ENCODE measurements at regions not wholly inside any gene's neighbourhood (a gene's known extent, or its start where the extent isn't known, plus 50 kb on each side); places are given as distances from the start of the nearest gene placed in this dataset.

DNA sequence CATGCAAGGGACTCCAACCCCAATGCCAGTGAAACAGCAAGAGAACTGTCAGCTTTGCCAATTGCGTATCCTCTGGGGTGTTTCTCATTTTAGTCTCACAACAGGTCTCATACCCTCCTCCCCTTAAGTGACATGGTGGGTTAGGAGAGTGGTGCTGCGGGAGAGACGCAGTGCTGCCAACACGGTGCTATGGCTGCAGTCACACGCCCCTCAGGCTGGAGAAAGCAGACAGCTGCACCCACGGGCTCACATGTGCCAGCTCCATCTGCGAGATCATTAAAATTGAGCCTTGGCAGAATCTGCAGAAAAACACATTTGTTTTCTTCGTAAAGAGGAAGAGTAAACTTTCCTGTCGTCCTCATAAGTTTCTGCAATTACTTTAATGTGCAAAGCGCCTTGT is 114.7 kb downstream of the ANKRD60 start:
- Mint-ChIP-seq H3K27me3 (ENCODE audit: low read depth) (peaks cover 50% of the 10 kb centered on the region), H3K4me1 (ENCODE audit: low read depth) (no peaks in the 10 kb centered on the region), H3K36me3 (ENCODE audit: insufficient read depth in 2 of 2) (peaks cover 0 to 4% of the 10 kb centered on the region in 2 donors), H3K27ac (no peak overlapping the region), H3K9me3 (peaks cover 3 to 6% of the 10 kb centered on the region in 2 donors), H3K4me3 (no peak overlapping the region)
- ATAC-seq (replicated peaks in 1 of 2) (no peak), DNase-seq (no peak)

DNA sequence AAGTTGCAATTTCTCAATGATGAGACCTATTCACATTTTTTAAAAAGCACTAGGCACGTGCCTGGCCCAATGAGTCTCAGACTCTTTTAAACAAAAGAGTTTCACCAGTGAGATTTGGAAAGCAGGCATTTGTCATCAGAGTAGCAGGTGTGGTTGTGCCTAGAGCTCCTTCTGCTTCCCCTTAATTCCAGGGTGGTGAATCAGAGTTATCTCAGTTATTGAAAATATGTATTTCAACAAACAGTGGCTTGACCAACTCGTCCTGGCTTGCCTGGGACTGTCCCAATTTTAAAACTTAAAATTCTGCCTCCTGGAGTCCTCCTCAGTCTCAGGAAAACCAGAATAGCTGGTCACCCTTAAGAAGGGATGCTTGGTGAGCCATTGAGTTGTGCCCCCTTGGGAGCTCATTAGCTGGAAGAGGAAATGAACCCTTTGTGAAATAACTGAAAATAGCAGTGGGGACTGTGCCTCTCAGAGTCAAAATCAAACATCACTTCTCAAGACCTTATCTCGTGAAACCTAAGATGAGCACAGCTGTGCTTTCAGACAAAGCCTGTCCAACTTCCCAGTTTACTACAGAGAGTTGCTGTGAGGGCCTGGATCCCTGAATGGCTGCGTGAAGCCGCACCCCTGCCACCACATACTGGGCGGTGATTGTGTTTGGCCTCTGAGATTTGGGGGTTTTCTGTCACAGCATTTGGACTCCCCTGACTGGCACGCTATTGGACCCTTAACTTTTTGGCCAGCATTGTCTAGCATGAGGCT is 116.3 kb downstream of the ANKRD60 start:
- Mint-ChIP-seq H3K36me3 (ENCODE audit: insufficient read depth in 2 of 2) (peaks cover 0 to 2% of the 10 kb centered on the region in 2 donors), H3K27me3 (ENCODE audit: low read depth) (peaks cover 57% of the 10 kb centered on the region), H3K4me1 (ENCODE audit: low read depth) (no peaks in the 10 kb centered on the region), H3K4me3 (no peak overlapping the region), H3K9me3 (peaks cover 1 to 3% of the 10 kb centered on the region in 2 donors), H3K27ac (no peak overlapping the region)
- ATAC-seq (replicated peaks in 1 of 2) (no peak), DNase-seq (no peak)

DNA sequence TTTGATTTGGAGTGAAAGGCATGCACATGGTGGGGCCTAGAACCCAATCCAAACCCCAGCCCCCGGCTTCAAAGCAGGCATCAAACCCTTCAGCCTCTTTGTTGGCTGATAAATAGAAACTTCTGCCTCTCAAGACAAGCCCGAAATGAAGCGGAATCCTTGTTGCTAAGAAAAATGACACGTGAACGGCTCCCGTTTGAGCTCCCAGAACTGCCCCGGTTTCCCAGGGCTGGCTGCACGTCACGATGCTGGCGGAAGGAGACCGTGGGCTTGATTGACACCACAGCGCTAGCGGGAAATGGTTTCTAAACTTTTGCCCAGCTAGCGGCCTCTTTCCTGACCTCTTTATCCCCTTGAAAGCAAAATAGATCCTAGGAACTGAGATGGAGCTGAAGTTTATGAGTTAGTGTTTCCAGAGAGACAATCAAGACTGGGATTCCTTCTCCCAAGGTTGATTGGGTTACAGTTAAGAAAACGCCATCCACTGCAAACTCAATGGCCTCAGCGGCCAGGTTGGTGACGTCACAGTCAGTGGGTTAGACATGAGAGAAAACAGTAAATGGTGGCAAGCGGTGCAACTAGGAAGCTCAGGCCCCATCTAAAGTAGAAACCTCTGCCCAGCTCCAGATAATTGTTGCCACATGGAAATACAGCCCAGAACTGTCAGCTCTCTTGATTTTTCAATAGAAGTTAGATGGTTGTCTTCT is 117.0 kb downstream of the ANKRD60 start:
- H3K9me3 Mint-ChIP-seq: peaks cover 0 to 3% of the 10 kb centered on the region in 2 donors
- DNase-seq (no peak), ATAC-seq (replicated peaks in 1 of 2) (no peak)
- peaks cover 61% of the 10 kb centered on the region for H3K27me3 Mint-ChIP-seq (ENCODE audit: low read depth)
- no peak overlapping the region for H3K4me3 Mint-ChIP-seq
- no peak overlapping the region for H3K27ac Mint-ChIP-seq
- no peaks in the 10 kb centered on the region for H3K36me3 Mint-ChIP-seq (ENCODE audit: insufficient read depth in 2 of 2)
- H3K4me1 Mint-ChIP-seq (ENCODE audit: low read depth): no peaks in the 10 kb centered on the region

DNA sequence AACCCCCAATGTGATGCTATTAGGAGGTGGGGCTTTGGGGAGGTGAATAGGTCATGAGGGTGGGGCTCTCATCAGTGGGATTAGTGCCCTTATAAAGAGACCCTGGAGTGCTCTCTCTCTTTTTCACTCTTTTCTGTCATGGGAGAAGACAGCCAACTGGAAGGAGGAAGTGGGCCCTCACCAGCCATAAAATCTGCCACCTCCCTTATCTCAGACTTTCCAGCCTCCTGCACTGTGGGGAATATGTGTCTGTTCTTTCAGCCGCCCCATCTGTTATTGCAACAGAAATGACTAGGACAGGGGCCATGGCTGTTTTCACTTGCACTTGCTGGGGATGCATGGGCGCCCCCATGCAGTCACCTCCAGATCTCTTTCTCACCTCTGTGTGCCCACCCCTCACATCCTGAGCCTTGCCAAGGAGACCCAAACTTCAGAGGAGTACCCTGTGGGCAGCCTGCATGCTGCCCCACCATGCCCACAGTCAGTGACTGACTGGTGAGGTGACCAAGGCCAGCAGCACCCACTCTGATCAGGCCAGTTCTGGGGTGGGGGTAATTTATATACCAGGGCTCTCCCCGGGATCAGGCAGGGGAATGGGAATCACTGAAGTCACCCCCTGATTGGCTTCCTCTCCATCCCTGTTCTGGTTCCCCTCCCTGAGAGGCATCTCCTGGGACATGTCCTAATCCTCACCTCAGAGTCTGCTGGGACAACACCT is 118.4 kb downstream of the ANKRD60 start:
- peaks cover 3 to 8% of the 10 kb centered on the region in 2 donors for H3K9me3 Mint-ChIP-seq
- H3K27ac Mint-ChIP-seq: no peak overlapping the region
- H3K4me1 Mint-ChIP-seq (ENCODE audit: low read depth): no peaks in the 10 kb centered on the region
- ATAC-seq (replicated peaks in 1 of 2) (no peak), DNase-seq (no peak)
- H3K36me3 Mint-ChIP-seq (ENCODE audit: insufficient read depth in 2 of 2): no peaks in the 10 kb centered on the region
- H3K27me3 Mint-ChIP-seq (ENCODE audit: low read depth): peaks cover 60% of the 10 kb centered on the region
- no peak overlapping the region for H3K4me3 Mint-ChIP-seq

DNA sequence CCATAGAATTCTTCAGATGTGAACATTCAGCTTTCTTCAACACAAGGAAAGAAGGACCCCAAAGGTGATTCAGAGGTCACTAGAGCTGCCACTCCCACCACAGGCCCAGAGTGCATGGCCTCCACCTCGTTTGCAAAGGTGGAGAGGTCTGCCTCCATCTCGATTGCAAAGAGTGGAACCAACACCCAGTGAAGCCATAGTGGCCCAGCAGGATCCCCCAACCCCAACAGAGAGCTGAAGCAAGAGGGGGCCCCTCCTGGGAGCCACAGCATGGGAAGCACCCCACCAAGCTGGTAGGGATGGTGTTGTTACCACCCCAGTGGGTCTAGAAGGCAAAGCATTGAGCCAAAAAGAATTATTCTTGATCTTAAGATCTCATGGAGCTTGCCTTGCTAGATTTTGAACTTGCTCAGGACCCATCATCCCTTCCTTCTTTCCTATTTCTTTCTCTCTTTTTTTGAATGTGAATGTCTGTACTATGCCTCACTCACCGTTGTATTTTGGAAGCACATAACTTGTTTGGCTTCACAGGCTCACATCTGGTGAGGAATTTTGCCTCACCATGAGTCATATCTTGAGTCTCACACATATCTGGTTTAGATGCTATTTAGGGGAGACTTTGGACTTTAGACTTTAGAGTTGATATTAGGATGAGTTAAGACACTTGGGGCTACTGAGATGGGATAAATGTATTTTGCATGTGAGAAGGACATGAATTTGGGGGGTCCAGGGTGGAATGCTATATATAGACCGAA is 119.2 kb downstream of the ANKRD60 start:
- H3K27me3 Mint-ChIP-seq (ENCODE audit: low read depth): peaks cover 53% of the 10 kb centered on the region
- H3K27ac Mint-ChIP-seq: no peak overlapping the region
- DNase-seq (no peak), ATAC-seq (replicated peaks in 1 of 2) (no peak)
- no peak overlapping the region for H3K4me3 Mint-ChIP-seq
- H3K36me3 Mint-ChIP-seq (ENCODE audit: insufficient read depth in 2 of 2): no peaks in the 10 kb centered on the region
- peaks cover 3 to 8% of the 10 kb centered on the region in 2 donors for H3K9me3 Mint-ChIP-seq
- H3K4me1 Mint-ChIP-seq (ENCODE audit: low read depth): no peaks in the 10 kb centered on the region

DNA sequence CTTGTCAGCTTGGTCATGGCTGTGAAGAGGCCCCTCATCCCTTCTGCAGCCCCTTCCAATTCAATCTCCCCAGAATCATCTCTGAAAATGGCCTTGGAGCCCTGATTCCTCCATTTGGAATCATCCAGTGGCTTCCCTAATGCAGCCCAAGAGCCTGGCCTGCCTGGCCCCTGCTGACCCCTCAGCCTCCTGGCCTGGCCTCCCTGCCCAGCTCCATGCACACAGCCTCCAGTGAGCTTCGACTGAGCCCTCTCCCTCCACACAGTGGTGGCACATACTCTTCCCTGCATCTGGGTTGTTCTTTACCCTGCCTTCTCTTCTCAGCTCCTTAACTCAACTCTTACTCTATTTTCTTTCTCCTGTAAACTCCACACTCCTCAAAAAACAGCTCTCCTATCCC is 120.9 kb downstream of the ANKRD60 start:
- ATAC-seq (replicated peaks in 1 of 2) (no peak), DNase-seq (no peak)
- Mint-ChIP-seq H3K9me3 (peaks cover 3 to 8% of the 10 kb centered on the region in 2 donors), H3K36me3 (ENCODE audit: insufficient read depth in 2 of 2) (no peaks in the 10 kb centered on the region), H3K27ac (no peak overlapping the region), H3K27me3 (ENCODE audit: low read depth) (peaks cover 42% of the 10 kb centered on the region), H3K4me1 (ENCODE audit: low read depth) (peaks cover 8% of the 10 kb centered on the region), H3K4me3 (no peak overlapping the region)

DNA sequence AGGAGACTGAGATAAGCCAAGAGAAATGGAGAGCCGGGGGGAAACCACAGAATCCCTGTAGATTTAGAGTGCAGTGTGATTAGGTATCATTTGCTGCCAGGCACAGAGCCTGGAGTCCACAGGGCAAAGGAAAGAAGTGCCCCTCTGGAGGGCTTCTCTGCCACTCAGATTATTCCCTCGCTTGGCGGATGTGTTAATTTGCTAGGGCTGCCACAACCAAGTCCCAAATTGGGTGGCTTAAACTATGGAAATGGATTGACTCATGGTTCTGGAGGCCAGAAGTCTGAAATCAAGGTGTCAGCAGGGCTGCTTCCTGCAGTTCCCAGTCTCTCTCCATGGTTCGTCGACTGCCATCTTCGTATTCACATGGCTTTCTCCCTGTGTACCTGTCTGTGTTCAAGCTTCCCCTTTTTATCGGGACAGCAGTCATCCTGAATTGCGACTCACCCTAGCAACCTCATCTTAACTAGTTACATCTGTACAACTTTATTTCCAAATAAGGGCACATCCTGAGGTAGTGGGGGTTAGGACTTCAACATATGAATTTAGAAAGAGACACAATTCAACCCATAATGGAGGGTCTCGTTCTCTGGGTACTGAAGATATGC is 122.2 kb downstream of the ANKRD60 start:
- Mint-ChIP-seq H3K36me3 (ENCODE audit: insufficient read depth in 2 of 2) (no peaks in the 10 kb centered on the region), H3K4me3 (no peak overlapping the region), H3K9me3 (peaks cover 3 to 8% of the 10 kb centered on the region in 2 donors), H3K27me3 (ENCODE audit: low read depth) (peaks cover 42% of the 10 kb centered on the region), H3K4me1 (ENCODE audit: low read depth) (peaks cover 11% of the 10 kb centered on the region), H3K27ac (no peak overlapping the region)
- DNase-seq (no peak), ATAC-seq (replicated peaks in 1 of 2) (no peak)

DNA sequence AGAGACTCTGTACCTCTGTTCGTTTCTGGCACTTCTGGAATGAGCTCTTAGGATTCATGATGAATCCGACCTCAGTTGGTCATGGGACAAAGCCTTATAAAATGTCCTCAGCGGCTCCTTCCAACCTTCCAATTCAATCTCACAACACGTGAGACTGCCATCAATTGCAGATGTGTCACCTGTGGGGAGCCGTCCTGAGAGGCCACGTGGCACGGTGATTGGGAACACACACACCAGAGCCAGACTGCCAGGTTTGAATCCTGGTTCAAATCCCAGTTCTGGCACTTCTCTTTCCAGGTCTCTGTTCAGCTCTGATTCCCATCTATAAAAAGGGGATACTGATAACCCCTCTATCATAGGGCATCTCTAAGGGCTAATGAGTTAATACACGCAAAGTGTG is 124.5 kb downstream of the ANKRD60 start:
- DNase-seq: no peak
- H3K4me1 Mint-ChIP-seq (ENCODE audit: low read depth): peaks cover 11% of the 10 kb centered on the region
- H3K27ac Mint-ChIP-seq: no peak overlapping the region
- peaks cover 3 to 5% of the 10 kb centered on the region in 2 donors for H3K9me3 Mint-ChIP-seq
- no peak overlapping the region for H3K4me3 Mint-ChIP-seq
- no peak for ATAC-seq (replicated peaks in 1 of 2)
- H3K36me3 Mint-ChIP-seq (ENCODE audit: insufficient read depth in 2 of 2): no peaks in the 10 kb centered on the region
- peaks cover 51% of the 10 kb centered on the region for H3K27me3 Mint-ChIP-seq (ENCODE audit: low read depth)

DNA sequence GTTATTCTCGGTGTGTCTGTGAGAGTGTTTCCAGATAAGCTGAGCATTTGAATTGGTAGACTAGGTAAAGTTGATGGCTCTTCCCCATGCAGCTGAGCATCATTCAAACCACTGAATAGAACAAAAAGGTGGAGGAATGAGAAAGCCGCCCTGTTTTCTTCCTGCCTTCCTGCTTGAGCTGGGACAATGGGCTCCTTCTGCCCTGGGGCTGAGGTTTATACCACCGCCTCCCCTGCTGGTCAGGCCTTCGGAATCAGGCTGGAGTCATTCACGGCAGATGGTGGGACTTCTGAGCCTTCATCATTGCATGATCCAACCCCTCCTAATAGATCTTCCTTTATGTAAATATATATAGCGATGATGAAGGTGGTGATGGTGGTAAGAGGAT is 124.9 kb downstream of the ANKRD60 start:
- Mint-ChIP-seq H3K4me1 (ENCODE audit: low read depth) (peaks cover 11% of the 10 kb centered on the region), H3K27ac (no peak overlapping the region), H3K9me3 (peaks cover 3 to 5% of the 10 kb centered on the region in 2 donors), H3K27me3 (ENCODE audit: low read depth) (peaks cover 50% of the 10 kb centered on the region), H3K36me3 (ENCODE audit: insufficient read depth in 2 of 2) (no peaks in the 10 kb centered on the region), H3K4me3 (no peak overlapping the region)
- DNase-seq (no peak), ATAC-seq (replicated peaks in 1 of 2) (no peak)

DNA sequence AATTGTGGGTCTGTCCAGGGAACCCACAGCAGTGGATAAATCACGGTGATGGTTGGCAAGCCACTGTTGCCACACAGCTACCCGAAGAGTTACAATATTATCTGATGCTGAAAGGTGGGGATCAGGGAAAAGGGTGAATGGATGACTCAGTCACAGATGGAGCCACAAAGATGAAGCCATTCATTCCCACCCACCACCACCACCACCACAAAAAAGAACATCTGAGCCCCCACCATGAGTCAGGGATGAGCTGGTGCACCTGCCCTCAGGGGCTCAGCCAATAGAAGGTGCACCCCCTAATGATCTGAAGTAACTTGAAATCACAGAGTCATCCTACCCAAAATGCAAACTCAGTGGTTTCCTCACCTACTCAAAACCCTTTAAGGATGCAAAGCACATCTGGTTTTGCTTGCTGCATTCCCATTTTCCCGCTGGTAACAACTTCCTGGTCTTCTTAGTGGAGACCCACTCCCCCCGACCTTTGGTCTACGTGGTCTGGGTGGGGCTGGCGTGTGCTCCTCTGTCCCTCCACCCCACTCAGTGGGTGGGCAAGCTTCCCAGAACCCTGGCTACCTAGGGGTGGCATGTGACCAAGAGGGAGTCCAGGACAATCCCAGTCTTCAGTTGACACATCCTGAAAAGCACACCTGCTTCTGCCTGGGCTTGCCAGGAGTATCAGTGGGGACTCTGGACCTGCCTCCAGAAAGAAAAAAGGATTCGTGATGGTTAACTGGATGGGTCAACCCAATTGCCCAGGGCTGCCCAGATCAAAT is 125.5 kb downstream of the ANKRD60 start:
- Mint-ChIP-seq H3K9me3 (peaks cover 3 to 5% of the 10 kb centered on the region in 2 donors), H3K27me3 (ENCODE audit: low read depth) (peaks cover 50% of the 10 kb centered on the region), H3K27ac (peak overlapping the region; percentile 20), H3K4me1 (ENCODE audit: low read depth) (peaks cover 11% of the 10 kb centered on the region), H3K36me3 (ENCODE audit: insufficient read depth in 2 of 2) (no peaks in the 10 kb centered on the region), H3K4me3 (no peak overlapping the region)
- DNase-seq (peak; percentile 34 to 56), ATAC-seq (replicated peaks in 1 of 2) (peak; percentile 87 to 94)

DNA sequence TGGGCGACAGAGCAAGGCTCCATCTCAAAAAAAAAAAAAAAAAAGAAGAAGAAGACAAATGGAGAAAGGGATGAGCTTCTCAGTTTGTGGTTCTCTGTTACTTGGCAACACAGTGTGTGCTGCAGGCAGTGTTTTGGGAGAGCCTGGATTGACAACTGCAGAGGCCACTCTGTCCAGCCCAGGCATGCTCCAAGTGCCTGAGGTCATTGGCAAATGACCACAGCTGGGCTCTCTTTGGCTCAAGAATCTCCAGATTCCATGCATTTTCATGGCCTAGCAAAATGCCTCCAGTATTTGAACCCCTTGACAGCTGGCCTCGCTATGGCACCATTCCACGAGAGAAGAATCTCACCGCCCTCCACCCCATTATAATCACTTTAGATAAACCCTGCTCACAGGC is 126.2 kb downstream of the ANKRD60 start:
- ATAC-seq (replicated peaks in 1 of 2): no peak
- Mint-ChIP-seq H3K9me3 (peaks cover 3 to 5% of the 10 kb centered on the region in 2 donors), H3K4me3 (no peak overlapping the region), H3K27ac (no peak overlapping the region), H3K27me3 (ENCODE audit: low read depth) (peaks cover 50% of the 10 kb centered on the region), H3K36me3 (ENCODE audit: insufficient read depth in 2 of 2) (no peaks in the 10 kb centered on the region), H3K4me1 (ENCODE audit: low read depth) (peaks cover 11% of the 10 kb centered on the region)
- DNase-seq: no peak

All from activated T-cell treated with anti-CD3 and anti-CD28 coated beads, Interleukin-2, amount 50 U/mL, for 72 hours (primary cell).